Inferior parietal cortex (tissue), 1 donor: ENCODE measurements at regions not wholly inside any gene's neighbourhood (a gene's known extent, or its start where the extent isn't known, plus 50 kb on each side); places are given as distances from the start of the nearest gene placed in this dataset.
A peak's percentile ranks its signal among the peaks of the same experiment; 100 is the strongest.
"Not testable (repeated sequence)": the region's sequence is repeated elsewhere in the genome, so short reads cannot be mapped to it uniquely, and the experiment has no call there.

Experiments used
- DNase-seq: peaks from one replicate; pipeline ENCODE4 v3.0.0-alpha.2; 2016; ENCODE audit errors: extremely low spot score

- no peak for DNase-seq
Observed at GRCh38 chr1:163472651-163473248, 151.0 kb downstream of the NUF2 start.

- no peak for DNase-seq
Observed at GRCh38 chr1:163477276-163477830, 155.6 kb downstream of the NUF2 start.

- not testable (repeated sequence) for DNase-seq
Observed at GRCh38 chr1:163498391-163499330, 176.9 kb downstream of the NUF2 start.

GRCh38 chr1:163504331-163504978, 182.7 kb downstream of the NUF2 start:
- no peak for DNase-seq

GRCh38 chr1:163509114-163509513, 187.4 kb downstream of the NUF2 start:
- no peak for DNase-seq

- no peak for DNase-seq
Observed at GRCh38 chr1:163512349-163512989, 190.7 kb downstream of the NUF2 start.

- no peak for DNase-seq
Observed at GRCh38 chr1:163523375-163524029, 201.7 kb downstream of the NUF2 start.

GRCh38 chr1:163528710-163529348, 207.1 kb downstream of the NUF2 start:
- DNase-seq: peak; percentile 32

GRCh38 chr1:163531345-163531744, 209.6 kb downstream of the NUF2 start:
- DNase-seq: no peak

- DNase-seq: no peak
Observed at GRCh38 chr1:163535401-163535800, 213.6 kb downstream of the NUF2 start.

GRCh38 chr1:163535807-163536206, 214.1 kb downstream of the NUF2 start:
- peak; percentile 24 for DNase-seq

GRCh38 chr1:163537809-163538208, 216.1 kb downstream of the NUF2 start:
- DNase-seq: no peak

- DNase-seq: no peak
Observed at GRCh38 chr1:163538667-163539066, 216.9 kb downstream of the NUF2 start.

- DNase-seq: no peak
Observed at GRCh38 chr1:163540727-163541126, 219.0 kb downstream of the NUF2 start.

- no peak for DNase-seq
Observed at GRCh38 chr1:163544441-163544840, 222.7 kb downstream of the NUF2 start.

GRCh38 chr1:163558162-163558561, 236.4 kb downstream of the NUF2 start:
- DNase-seq: no peak

- DNase-seq: peak; percentile 44
Observed at GRCh38 chr1:163561580-163562295, 240.0 kb downstream of the NUF2 start.

GRCh38 chr1:163562355-163562754, 240.6 kb downstream of the NUF2 start:
- DNase-seq: no peak

- no peak for DNase-seq
Observed at GRCh38 chr1:163565166-163565565, 243.4 kb downstream of the NUF2 start.

- DNase-seq: no peak
Observed at GRCh38 chr1:163570071-163570470, 248.3 kb downstream of the NUF2 start.
